ENCODE measurements at regions not wholly inside any gene's neighbourhood (a gene's known extent, or its start where the extent isn't known, plus 50 kb on each side); places are given as distances from the start of the nearest gene placed in this dataset.

DNA sequence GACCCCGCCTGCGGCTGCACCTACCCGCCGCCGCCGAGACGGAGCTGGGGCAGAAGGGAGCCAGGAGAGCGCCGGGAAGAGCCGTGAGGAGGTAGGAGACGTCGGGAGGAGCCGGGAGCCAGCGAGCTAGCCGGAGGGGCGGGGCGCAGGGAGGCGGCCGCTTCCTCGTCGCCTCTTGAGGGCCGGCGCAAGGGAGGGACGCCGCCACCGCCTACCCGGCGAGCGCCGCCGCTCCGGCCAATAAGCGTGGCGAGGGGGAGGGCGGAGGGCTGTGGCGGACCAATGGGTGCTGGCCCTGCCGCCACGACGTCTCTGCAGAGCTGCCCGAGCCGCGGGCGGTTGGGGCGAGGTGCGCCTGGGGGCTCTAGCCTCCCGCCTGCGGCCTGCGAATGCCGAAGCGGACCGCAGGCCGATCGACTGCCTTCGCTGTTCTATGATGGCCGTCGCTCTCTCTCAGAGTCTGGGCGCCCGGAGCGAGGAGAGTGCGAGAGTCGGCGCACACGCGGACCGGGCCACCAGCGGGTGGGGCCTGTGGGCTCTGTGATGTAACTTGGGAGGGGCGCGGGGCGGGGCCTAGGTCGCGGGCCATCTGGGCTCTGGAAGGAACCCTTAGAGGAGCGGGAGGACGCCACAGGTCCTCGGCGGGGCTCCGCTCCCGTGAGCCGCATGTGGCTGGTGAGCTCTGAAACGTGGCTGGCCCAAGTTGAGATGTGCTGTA, 72.7 kb upstream of the MAP4 start (continued):
- TF ChIP-seq, protein P1, sequence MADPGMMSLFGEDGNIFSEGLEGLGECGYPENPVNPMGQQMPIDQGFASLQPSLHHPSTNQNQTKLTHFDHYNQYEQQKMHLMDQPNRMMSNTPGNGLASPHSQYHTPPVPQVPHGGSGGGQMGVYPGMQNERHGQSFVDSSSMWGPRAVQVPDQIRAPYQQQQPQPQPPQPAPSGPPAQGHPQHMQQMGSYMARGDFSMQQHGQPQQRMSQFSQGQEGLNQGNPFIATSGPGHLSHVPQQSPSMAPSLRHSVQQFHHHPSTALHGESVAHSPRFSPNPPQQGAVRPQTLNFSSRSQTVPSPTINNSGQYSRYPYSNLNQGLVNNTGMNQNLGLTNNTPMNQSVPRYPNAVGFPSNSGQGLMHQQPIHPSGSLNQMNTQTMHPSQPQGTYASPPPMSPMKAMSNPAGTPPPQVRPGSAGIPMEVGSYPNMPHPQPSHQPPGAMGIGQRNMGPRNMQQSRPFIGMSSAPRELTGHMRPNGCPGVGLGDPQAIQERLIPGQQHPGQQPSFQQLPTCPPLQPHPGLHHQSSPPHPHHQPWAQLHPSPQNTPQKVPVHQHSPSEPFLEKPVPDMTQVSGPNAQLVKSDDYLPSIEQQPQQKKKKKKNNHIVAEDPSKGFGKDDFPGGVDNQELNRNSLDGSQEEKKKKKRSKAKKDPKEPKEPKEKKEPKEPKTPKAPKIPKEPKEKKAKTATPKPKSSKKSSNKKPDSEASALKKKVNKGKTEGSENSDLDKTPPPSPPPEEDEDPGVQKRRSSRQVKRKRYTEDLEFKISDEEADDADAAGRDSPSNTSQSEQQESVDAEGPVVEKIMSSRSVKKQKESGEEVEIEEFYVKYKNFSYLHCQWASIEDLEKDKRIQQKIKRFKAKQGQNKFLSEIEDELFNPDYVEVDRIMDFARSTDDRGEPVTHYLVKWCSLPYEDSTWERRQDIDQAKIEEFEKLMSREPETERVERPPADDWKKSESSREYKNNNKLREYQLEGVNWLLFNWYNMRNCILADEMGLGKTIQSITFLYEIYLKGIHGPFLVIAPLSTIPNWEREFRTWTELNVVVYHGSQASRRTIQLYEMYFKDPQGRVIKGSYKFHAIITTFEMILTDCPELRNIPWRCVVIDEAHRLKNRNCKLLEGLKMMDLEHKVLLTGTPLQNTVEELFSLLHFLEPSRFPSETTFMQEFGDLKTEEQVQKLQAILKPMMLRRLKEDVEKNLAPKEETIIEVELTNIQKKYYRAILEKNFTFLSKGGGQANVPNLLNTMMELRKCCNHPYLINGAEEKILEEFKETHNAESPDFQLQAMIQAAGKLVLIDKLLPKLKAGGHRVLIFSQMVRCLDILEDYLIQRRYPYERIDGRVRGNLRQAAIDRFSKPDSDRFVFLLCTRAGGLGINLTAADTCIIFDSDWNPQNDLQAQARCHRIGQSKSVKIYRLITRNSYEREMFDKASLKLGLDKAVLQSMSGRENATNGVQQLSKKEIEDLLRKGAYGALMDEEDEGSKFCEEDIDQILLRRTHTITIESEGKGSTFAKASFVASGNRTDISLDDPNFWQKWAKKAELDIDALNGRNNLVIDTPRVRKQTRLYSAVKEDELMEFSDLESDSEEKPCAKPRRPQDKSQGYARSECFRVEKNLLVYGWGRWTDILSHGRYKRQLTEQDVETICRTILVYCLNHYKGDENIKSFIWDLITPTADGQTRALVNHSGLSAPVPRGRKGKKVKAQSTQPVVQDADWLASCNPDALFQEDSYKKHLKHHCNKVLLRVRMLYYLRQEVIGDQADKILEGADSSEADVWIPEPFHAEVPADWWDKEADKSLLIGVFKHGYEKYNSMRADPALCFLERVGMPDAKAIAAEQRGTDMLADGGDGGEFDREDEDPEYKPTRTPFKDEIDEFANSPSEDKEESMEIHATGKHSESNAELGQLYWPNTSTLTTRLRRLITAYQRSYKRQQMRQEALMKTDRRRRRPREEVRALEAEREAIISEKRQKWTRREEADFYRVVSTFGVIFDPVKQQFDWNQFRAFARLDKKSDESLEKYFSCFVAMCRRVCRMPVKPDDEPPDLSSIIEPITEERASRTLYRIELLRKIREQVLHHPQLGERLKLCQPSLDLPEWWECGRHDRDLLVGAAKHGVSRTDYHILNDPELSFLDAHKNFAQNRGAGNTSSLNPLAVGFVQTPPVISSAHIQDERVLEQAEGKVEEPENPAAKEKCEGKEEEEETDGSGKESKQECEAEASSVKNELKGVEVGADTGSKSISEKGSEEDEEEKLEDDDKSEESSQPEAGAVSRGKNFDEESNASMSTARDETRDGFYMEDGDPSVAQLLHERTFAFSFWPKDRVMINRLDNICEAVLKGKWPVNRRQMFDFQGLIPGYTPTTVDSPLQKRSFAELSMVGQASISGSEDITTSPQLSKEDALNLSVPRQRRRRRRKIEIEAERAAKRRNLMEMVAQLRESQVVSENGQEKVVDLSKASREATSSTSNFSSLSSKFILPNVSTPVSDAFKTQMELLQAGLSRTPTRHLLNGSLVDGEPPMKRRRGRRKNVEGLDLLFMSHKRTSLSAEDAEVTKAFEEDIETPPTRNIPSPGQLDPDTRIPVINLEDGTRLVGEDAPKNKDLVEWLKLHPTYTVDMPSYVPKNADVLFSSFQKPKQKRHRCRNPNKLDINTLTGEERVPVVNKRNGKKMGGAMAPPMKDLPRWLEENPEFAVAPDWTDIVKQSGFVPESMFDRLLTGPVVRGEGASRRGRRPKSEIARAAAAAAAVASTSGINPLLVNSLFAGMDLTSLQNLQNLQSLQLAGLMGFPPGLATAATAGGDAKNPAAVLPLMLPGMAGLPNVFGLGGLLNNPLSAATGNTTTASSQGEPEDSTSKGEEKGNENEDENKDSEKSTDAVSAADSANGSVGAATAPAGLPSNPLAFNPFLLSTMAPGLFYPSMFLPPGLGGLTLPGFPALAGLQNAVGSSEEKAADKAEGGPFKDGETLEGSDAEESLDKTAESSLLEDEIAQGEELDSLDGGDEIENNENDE (IDR thresholded peaks at IDR 0.05; ENCODE audit: insufficient replicate concordance, low read length) = no peak
- TF ChIP-seq TCF12 (IDR thresholded peaks at IDR 0.05; ENCODE audit: low read depth, low read length) = peak; percentile 68; the same call in 1 of the 2 replicates
- peak; percentile 91; the same call in 1 of the 2 replicates for TF ChIP-seq SP4 (IDR thresholded peaks at IDR 0.05; ENCODE audit: low read length)
- TF ChIP-seq ZNF274 (IDR thresholded peaks at IDR 0.05; ENCODE audit: borderline replicate concordance, extremely low read depth, low read length) = no peak
- peak; percentile 72; the same call in 1 of the 2 replicates for TF ChIP-seq TBP (IDR thresholded peaks at IDR 0.05; ENCODE audit: low read depth, low read length)
- TF ChIP-seq NANOG (IDR thresholded peaks at IDR 0.05; ENCODE audit: insufficient read depth, low read depth, low read length, poor library complexity, severe bottlenecking) = no peak
- TF ChIP-seq GTF2F1 (IDR thresholded peaks at IDR 0.05; ENCODE audit: borderline replicate concordance, low read depth, low read length) = no peak
